ENCODE measurements at regions not wholly inside any gene's neighbourhood (a gene's known extent, or its start where the extent isn't known, plus 50 kb on each side); places are given as distances from the start of the nearest gene placed in this dataset.

DNA sequence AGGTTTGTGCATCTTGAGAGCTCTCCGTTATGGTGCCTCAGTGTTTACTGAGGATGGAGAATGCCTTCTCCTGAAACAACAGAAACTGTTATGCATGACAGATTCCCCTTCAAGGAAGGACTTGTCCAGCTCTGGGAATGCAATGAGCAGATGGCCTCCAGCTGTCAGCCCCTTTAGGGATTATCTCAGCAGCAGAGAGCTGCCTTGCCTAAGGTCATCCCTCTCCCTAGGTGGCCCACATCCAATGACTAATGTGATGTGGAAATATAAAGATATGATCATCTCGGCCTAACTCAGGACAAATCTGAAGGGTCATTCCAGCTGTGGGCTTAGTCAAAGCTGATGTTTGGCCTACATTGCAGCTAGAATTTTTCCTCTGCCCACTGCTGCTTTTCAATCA is 214.3 kb upstream of the N4BP1 start:
- Mint-ChIP-seq H3K27ac (no peak overlapping the region), H3K4me1 (no peaks in the 10 kb centered on the region), H3K27me3 (no peaks in the 10 kb centered on the region), H3K4me3 (no peak overlapping the region), H3K9me3 (peaks cover 0 to 14% of the 10 kb centered on the region in 2 donors)
- ATAC-seq (no peak), DNase-seq (no peak)

- Mint-ChIP-seq H3K27ac (no peak overlapping the region), H3K4me3 (no peak overlapping the region), H3K27me3 (no peaks in the 10 kb centered on the region), H3K9me3 (peaks cover 0 to 14% of the 10 kb centered on the region in 2 donors), H3K4me1 (no peaks in the 10 kb centered on the region)
- DNase-seq (no peak), ATAC-seq (no peak)
These were observed 212.5 kb upstream of the N4BP1 start for GRCh38 chr16:48822431-48822830.

GRCh38 chr16:48820379-48820778 is 210.4 kb upstream of the N4BP1 start:
- H3K27me3 Mint-ChIP-seq, result no peaks in the 10 kb centered on the region
- DNase-seq, result no peak
- ATAC-seq, result no peak
- no peak overlapping the region for H3K4me3 Mint-ChIP-seq
- no peak overlapping the region for H3K27ac Mint-ChIP-seq
- no peaks in the 10 kb centered on the region for H3K4me1 Mint-ChIP-seq
- peaks cover 0 to 13% of the 10 kb centered on the region in 2 donors for H3K9me3 Mint-ChIP-seq

DNA sequence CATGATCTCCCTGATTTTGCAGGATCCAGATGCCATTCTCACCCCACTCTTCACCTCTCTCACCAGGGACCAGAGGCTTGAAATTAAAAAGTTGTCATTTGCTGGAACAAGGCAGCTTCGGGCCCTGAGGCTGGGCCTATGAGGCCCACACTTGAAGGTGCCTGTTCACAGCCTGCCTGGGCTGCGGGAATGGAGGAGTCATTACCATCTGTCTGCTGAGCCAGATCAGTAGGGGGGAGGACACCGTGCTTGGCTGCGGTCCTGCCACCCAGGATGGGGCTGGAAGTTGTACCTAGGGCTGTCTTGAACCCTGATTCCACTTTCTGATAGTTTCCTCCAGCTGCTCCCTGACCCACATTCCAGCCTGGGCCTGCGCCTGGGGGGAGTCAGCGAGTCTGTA is 208.3 kb upstream of the N4BP1 start:
- Mint-ChIP-seq H3K27ac (no peak overlapping the region), H3K4me3 (no peak overlapping the region), H3K9me3 (peaks cover 0 to 7% of the 10 kb centered on the region in 2 donors), H3K27me3 (peaks cover 6% of the 10 kb centered on the region), H3K4me1 (no peaks in the 10 kb centered on the region)
- DNase-seq, result no peak
- no peak for ATAC-seq

GRCh38 chr16:48817032-48817431 is 207.1 kb upstream of the N4BP1 start:
- Mint-ChIP-seq H3K4me1 (no peaks in the 10 kb centered on the region), H3K27me3 (peaks cover 18% of the 10 kb centered on the region), H3K9me3 (peaks cover 0 to 7% of the 10 kb centered on the region in 2 donors), H3K27ac (no peak overlapping the region), H3K4me3 (no peak overlapping the region)
- ATAC-seq (no peak), DNase-seq (no peak)

- H3K4me3 Mint-ChIP-seq, result no peak overlapping the region
- DNase-seq (no peak), ATAC-seq (no peak)
- peaks cover 0 to 10% of the 10 kb centered on the region in 2 donors for H3K9me3 Mint-ChIP-seq
- H3K4me1 Mint-ChIP-seq, result no peaks in the 10 kb centered on the region
- peaks cover 24% of the 10 kb centered on the region for H3K27me3 Mint-ChIP-seq
- H3K27ac Mint-ChIP-seq, result peak overlapping the region in 1 of 2 donors; percentile 66
These were observed 206.4 kb upstream of the N4BP1 start for GRCh38 chr16:48816393-48816792.

DNA sequence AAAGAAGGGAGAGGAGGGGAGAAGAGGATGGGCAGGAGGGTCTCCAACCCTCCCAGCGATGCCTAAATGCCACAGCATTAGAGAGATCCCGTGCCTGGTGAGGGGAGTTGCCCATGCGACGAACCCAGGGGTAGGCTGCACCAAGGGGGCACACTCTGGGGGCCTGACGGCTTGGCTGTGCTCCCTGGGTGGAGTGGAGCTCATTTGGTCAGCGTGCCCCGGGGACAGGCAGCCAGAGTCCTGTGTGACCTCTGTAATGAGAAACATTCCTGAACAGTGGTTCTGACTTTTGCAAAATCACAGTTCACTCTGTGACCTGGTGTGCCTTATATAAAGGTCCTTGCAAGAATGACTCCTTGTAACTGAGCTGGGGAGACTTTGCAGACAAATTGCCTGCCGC is 205.0 kb upstream of the N4BP1 start:
- Mint-ChIP-seq H3K27me3 (peaks cover 36% of the 10 kb centered on the region), H3K4me3 (no peak overlapping the region), H3K4me1 (no peaks in the 10 kb centered on the region), H3K9me3 (peaks cover 0 to 10% of the 10 kb centered on the region in 2 donors), H3K27ac (no peak overlapping the region)
- DNase-seq, result no peak
- no peak for ATAC-seq

- Mint-ChIP-seq H3K27me3 (peaks cover 44% of the 10 kb centered on the region), H3K4me1 (no peaks in the 10 kb centered on the region)
These were observed 203.5 kb upstream of the N4BP1 start for GRCh38 chr16:48813485-48813884.

GRCh38 chr16:48812856-48813255 is 202.9 kb upstream of the N4BP1 start:
- Mint-ChIP-seq H3K4me3 (no peak overlapping the region), H3K4me1 (no peaks in the 10 kb centered on the region), H3K27me3 (peaks cover 44% of the 10 kb centered on the region), H3K9me3 (peaks cover 0 to 10% of the 10 kb centered on the region in 2 donors), H3K27ac (no peak overlapping the region)
- DNase-seq, result no peak
- no peak for ATAC-seq

More at GRCh38 chr16:48813485-48813884, 203.5 kb upstream of the N4BP1 start:
- H3K9me3 Mint-ChIP-seq, result peaks cover 0 to 10% of the 10 kb centered on the region in 2 donors
- no peak overlapping the region for H3K27ac Mint-ChIP-seq
- no peak for ATAC-seq
- H3K4me3 Mint-ChIP-seq, result no peak overlapping the region
- no peak for DNase-seq

- no peaks in the 10 kb centered on the region for H3K4me1 Mint-ChIP-seq
- peaks cover 0 to 10% of the 10 kb centered on the region in 2 donors for H3K9me3 Mint-ChIP-seq
- DNase-seq, result no peak
- no peak for ATAC-seq
- no peak overlapping the region for H3K4me3 Mint-ChIP-seq
- H3K27me3 Mint-ChIP-seq, result peaks cover 50% of the 10 kb centered on the region
- H3K27ac Mint-ChIP-seq, result no peak overlapping the region
These were observed 201.5 kb upstream of the N4BP1 start for GRCh38 chr16:48811478-48811877.

DNA sequence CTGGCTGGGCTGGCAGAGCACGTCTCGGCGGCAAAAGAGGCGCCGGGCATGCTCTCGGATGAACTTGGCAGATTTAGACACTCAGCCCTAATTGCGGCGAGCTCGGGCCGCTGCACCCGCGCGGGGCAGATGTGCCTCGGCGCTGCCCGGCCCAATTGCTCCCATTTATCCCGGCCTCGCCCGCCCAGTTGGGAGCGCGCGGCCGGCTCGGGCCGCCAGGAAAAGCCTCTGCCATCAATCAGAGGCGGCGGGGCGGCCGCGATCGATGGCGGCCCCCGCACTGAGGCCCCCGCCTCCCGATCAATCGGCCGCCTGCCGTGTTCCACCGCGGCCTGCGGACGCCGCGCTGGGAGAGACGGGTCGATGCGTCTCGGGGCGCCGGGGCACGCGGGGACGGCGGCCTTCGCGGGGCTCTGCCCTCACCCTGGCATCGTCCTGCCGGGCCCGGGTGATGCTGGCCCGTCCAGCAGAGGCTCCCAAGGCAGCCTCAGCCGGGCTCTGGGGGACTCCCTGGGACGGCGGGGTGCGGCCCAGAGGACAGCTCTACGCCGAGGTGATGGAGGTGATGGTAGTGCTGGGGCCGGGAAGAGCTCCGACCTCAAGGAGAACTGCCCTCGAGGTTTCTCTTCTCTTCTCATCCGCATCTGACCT is 200.9 kb upstream of the N4BP1 start:
- DNase-seq (no peak), ATAC-seq (no peak)
- H3K27ac Mint-ChIP-seq, result no peak overlapping the region
- H3K4me3 Mint-ChIP-seq, result no peak overlapping the region
- peaks cover 0 to 10% of the 10 kb centered on the region in 2 donors for H3K9me3 Mint-ChIP-seq
- H3K4me1 Mint-ChIP-seq, result no peaks in the 10 kb centered on the region
- H3K27me3 Mint-ChIP-seq, result peaks cover 50% of the 10 kb centered on the region

- H3K27me3 Mint-ChIP-seq, result peaks cover 50% of the 10 kb centered on the region
- ATAC-seq (no peak), DNase-seq (no peak)
- H3K4me3 Mint-ChIP-seq, result no peak overlapping the region
- peaks cover 0 to 10% of the 10 kb centered on the region in 2 donors for H3K9me3 Mint-ChIP-seq
- no peaks in the 10 kb centered on the region for H3K4me1 Mint-ChIP-seq
- no peak overlapping the region for H3K27ac Mint-ChIP-seq
These were observed 200.4 kb upstream of the N4BP1 start for GRCh38 chr16:48810436-48810802.

GRCh38 chr16:48790151-48790550 is 180.2 kb upstream of the N4BP1 start:
- H3K9me3 Mint-ChIP-seq, result peaks cover 0 to 5% of the 10 kb centered on the region in 2 donors

GRCh38 chr16:48788475-48788874 is 178.5 kb upstream of the N4BP1 start:
- H3K27ac Mint-ChIP-seq, result no peak overlapping the region
- H3K27me3 Mint-ChIP-seq, result peaks cover 7% of the 10 kb centered on the region
- no peak overlapping the region for H3K4me3 Mint-ChIP-seq
- H3K4me1 Mint-ChIP-seq, result no peaks in the 10 kb centered on the region
- DNase-seq (no peak), ATAC-seq (no peak)
- peaks cover 0 to 5% of the 10 kb centered on the region in 2 donors for H3K9me3 Mint-ChIP-seq

More at GRCh38 chr16:48790151-48790550, 180.2 kb upstream of the N4BP1 start:
- ATAC-seq (no peak), DNase-seq (no peak)
- H3K27ac Mint-ChIP-seq, result no peak overlapping the region
- H3K4me3 Mint-ChIP-seq, result no peak overlapping the region
- H3K4me1 Mint-ChIP-seq, result no peaks in the 10 kb centered on the region
- H3K27me3 Mint-ChIP-seq, result peaks cover 7% of the 10 kb centered on the region

DNA sequence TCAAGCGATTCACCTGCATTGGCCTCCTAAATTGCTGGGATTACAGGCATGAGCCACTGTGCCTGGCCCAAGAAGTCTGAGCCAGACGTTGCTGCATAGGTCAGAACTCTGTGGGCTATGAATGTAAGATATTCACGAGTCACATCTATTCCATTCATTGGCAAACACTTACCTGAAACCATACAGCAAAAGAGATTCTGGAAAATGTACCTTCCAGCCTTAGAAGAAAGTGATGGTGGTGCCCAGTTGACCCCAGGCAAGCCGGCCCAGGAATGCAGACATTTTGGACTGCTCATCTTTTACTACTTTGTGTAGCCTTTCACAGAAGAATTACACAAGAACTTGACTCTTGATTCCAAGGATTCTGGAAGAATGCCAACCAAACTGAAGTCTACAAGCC is 135.6 kb upstream of the N4BP1 start:
- H3K27ac Mint-ChIP-seq, result no peak overlapping the region
- no peak overlapping the region for H3K4me3 Mint-ChIP-seq
- H3K9me3 Mint-ChIP-seq, result peaks cover 23 to 29% of the 10 kb centered on the region in 2 donors
- DNase-seq (no peak), ATAC-seq (no peak)
- no peaks in the 10 kb centered on the region for H3K4me1 Mint-ChIP-seq
- peaks cover 8% of the 10 kb centered on the region for H3K27me3 Mint-ChIP-seq

DNA sequence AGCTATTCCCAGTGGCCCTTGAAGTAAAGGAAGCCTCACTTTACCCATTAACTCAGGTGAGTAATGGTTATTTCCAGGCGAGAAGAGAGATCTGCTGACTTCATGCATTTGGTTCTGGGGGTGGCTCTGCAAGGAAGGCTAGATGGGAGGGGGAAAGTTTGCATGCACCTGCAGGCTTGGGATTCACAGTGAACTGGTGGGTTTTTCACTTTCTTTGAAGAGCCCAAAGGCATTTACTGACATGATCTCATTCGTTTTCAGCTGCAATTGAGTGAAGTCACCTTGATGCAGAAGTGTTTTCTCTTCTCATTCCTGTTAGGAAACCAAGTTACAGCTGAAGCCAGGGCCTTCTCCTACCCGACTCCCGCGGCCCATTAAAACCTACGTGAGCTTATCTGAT is 131.0 kb upstream of the N4BP1 start:
- no peak for ATAC-seq
- no peaks in the 10 kb centered on the region for H3K4me1 Mint-ChIP-seq
- DNase-seq, result no peak
- no peak overlapping the region for H3K27ac Mint-ChIP-seq
- peaks cover 9 to 11% of the 10 kb centered on the region in 2 donors for H3K9me3 Mint-ChIP-seq
- H3K4me3 Mint-ChIP-seq, result no peak overlapping the region
- no peaks in the 10 kb centered on the region for H3K27me3 Mint-ChIP-seq

DNA sequence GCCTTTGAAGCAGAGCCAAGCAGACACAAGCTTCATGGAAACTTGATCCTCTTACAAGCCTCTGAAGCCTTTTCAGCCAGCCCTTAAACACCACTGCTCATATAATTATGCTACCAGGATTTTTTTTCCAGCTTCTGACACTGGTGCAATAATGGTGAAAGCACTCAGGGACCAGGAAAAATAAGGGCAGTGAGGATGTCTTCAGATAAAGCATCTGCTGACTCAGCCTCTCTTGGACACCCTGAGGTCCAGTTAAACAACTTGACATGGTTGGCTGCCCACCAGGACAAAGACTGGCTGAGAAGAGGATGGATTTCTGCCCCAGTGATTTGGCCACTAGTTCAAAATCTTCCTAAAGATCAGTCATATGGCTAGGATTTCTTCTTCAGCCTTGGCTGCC is 124.2 kb upstream of the N4BP1 start:
- H3K4me3 Mint-ChIP-seq, result no peak overlapping the region
- H3K9me3 Mint-ChIP-seq, result no peaks in the 10 kb centered on the region
- ATAC-seq (no peak), DNase-seq (no peak)
- H3K27me3 Mint-ChIP-seq, result no peaks in the 10 kb centered on the region
- H3K4me1 Mint-ChIP-seq, result no peaks in the 10 kb centered on the region
- no peak overlapping the region for H3K27ac Mint-ChIP-seq
